HG03139 (cell line): ENCODE measurements at regions not wholly inside any gene's neighbourhood (a gene's known extent, or its start where the extent isn't known, plus 50 kb on each side); places are given as distances from the start of the nearest gene placed in this dataset.

ENCODE experiments used
- ATAC-seq: cut with Tn5 transposase; IDR thresholded peaks from one replicate; pipeline ENCODE4 v1.9.1; 2021; ENCODE audit not compliant: unreplicated experiment

- no peak for ATAC-seq
These were observed 55.2 kb upstream of the IL12B start for GRCh38 chr5:159385536-159385935.

GRCh38 chr5:159386028-159386711, 55.9 kb upstream of the IL12B start:
- ATAC-seq: no peak

- no peak for ATAC-seq
These were observed 62.6 kb upstream of the IL12B start for GRCh38 chr5:159392871-159393270.

DNA sequence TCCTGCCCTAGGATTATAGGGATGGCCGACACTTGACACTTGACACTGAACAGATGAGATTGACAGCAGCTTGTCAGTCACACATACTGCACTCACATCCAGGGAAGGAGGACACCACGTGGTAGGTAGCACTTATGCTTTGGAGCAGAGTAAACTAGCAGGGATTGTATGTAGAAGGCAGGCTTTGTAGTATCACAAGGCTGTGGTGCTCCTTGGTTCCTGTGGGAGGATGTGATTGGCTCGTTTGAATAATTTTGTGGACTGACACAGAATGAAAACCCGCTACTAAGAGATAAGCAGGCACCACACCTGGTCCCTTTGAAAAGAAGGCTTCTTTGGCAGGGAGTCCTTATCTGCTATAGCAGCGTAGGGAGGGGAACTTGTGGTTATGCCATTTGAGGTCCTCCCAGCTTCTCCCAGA, 63.6 kb upstream of the IL12B start:
- ATAC-seq: no peak

DNA sequence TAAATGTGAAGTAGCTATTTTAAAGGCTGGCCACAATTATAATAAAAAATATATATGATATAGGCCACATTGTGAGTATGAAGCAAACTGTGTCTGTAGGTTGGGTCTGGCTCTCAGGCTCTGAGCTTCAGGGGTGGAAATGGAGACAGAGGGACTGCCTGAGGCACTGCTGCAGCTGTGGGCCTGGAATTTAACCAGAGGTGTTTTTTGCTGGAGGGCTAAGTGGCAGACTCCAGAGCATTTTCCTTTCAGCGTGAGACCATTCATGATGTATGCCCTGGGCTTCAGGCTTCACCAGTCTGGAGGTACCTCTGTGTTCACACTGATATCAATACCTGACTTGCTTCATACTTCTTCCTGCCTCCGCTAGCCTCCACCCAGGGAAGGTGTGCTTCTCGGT, 64.9 kb upstream of the IL12B start:
- no peak for ATAC-seq

GRCh38 chr5:159398936-159399335, 68.6 kb upstream of the IL12B start:
- ATAC-seq: no peak

DNA sequence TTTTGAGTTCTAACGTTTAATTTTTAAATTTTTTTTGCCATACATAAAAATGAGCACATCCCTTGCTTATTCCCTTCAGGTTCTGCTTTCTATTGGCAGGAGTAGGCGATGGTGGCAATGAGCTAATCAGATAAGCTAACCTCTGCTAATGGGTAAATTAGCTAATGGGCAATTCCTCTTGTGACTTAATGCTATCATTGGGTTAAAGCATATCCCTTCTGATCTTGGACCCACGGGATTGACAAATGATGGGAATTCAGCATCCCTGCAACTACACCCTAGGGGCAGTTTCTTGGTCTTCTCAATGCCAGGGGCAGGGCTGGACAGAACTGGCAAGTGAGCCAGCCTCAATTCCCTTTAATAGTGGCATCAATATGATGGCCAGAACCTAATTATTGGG, 70.2 kb upstream of the IL12B start:
- ATAC-seq: no peak

DNA sequence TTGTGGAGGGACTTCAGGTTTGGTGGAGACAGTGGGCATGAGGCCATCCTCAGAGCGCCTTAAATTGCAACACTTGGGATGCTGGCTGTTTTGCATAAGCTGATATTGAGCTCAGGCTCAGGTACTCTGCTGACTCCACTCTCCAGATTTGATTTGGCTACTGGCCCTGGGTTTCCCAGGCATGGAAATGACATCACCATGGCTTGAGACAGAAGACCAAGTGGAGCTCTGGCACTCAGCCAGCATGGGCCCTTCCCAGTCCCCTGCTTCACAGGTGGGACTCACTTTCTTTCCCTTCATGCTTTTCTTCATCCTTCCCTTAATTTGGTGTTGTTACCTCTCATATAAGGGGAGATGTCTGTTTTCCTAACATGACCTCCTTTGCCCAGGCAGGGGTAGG, 72.0 kb upstream of the IL12B start:
- no peak for ATAC-seq

DNA sequence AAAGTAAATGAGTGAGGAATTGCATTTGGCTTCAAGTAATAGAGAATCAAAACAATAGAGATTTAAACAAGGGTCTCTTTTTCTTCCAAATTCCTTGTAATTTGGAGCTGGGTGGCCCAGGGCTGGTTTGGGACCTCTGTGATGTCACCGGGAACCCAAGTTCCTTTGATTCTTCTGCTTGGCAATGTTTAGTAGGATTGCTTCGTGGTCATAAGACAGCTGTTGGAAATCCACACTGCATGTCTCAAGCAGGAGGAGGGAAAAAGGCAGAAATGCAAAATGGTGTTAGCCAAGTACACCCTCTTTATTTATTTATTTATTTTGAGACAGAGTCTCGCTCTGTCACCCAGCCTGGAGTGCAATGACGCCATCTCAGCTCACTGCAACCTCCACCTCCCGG, 72.6 kb upstream of the IL12B start:
- no peak for ATAC-seq

GRCh38 chr5:159403906-159404681, 73.8 kb upstream of the IL12B start:
- no peak for ATAC-seq

DNA sequence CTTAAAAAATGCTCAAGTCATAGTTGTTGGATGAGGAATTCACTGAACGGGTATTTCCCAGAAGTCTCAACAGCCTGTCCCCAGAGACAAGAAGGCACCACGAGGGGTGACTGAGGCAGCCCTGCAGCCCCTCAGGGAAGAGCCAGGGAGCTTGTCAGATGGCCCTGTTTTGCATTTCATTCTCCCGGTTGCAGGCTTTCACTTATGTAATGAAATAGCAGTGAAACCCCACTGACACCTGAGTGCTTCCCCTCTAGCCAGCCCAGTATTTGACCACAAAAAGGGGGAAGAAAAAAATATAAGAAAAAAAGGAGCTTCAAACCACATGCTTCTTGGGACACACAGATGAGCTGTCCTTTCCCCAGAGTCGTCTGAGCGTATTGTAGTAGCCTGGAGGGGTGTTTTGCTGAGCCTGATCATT, 75.3 kb upstream of the IL12B start:
- peak; percentile 46 for ATAC-seq

DNA sequence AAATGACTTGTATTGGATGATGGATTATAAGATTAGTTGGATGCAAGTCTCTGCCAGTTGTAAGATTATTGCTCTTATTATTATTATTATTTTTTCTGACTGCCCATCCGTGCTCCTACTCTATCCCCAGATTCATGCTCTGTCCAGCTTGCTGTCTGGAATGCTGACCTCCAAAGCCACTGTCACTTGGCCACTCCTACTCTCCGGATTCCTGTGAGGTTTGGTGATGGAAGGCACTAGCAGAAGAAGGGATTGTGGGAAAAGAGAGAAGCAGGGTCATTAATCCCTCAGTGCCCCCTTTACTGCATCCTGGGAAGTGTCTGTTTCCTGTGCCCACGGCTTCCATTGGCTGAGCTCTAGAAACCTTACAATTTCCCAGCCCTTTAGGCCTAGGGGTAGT, 76.3 kb upstream of the IL12B start:
- no peak for ATAC-seq

GRCh38 chr5:159409801-159410200, 79.5 kb upstream of the IL12B start:
- peak; percentile 45 for ATAC-seq

DNA sequence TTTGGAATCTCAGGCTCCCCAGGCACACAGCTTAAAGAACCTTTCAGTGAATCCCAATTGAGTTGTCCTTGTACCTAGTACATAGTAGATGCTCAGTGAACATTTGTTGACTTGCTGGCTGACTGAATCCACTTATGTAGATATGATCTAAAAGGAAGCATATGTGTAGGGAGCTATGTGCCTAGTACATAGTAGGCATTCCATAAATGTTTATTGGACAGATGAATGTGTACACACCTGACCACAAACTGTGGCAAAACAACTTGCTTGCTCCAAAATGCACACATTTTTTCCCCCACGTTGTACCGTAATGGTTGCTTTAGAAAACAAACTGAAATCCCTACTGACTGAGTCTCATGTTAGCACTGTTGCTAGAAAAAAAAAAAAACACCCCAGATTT, 80.2 kb upstream of the IL12B start:
- no peak for ATAC-seq

DNA sequence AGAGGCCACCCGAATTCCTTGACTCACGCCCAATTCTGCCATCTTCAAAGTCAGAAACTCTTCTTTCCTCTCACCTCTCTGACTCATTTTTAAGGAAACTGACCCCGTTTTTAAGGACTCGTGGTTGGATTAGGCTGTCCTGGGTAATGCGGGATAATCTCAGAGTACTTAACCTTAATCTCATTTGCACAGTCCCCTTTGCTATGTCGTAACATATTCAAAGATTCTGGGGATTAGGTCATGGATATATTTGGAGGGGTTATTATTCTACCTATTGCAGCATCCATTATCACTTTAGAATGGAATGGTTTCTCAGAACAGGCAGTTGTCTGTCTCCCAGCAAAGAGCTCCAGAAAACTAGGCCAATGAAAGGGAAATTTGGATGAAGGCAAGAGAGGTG, 80.8 kb upstream of the IL12B start:
- ATAC-seq: no peak

DNA sequence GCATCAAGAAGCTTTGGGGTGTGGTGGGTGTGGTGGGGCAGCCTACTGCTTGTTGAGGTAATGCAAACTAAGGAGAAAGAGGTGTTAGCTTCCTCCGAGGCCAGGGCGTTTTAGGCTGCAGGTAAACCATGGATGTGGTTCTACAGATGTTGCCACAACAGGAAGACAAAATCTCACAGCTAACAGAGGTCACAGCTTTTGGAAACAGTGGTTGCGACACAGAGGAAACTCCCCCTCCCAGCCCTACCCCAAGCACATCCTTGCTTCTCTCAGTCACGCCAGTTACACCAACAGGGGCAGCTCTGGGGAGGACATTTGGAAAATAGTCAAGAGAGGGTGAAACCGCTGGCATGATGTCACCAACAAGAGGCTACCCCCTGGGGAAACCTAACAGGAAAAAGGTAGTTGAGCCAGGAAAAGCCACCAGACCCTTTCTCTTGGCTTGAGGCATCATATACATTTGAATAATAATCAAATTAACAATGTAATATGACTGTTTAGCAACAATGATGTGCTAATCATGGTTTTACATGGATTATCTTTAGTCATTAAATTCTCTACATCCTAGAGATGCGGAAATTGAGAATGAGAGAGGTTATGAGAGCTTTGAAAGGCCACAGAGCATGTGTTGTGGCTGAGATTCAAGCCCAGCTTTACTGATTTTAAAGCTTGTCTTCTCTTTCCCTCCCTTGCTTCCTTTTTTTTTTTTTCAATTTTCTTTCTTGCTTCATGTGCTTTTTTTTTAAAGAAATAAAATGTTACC, 82.2 kb upstream of the IL12B start:
- peak; percentile 76 for ATAC-seq

DNA sequence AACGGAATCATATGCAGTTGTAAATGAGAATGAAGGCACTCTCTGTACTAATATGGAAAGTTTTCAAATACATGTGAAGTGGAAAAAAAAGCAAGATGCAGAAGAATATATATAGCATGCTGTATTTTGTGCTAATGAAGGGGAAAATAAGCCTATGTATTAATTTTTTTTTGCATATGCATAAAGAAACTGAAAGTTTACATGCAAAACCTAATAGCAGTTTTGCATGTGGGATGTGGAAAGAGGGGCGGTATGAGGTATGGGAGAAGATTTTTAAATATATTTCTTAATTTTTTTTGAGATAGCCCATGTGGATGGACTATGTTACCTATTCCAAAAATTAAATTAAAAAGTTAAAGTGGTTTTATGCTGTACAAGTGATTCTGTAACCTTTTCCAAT, 83.7 kb upstream of the IL12B start:
- no peak for ATAC-seq

- ATAC-seq: no peak
These were observed 85.1 kb upstream of the IL12B start for GRCh38 chr5:159415301-159415937.

GRCh38 chr5:159416438-159416837, 86.2 kb upstream of the IL12B start:
- no peak for ATAC-seq

DNA sequence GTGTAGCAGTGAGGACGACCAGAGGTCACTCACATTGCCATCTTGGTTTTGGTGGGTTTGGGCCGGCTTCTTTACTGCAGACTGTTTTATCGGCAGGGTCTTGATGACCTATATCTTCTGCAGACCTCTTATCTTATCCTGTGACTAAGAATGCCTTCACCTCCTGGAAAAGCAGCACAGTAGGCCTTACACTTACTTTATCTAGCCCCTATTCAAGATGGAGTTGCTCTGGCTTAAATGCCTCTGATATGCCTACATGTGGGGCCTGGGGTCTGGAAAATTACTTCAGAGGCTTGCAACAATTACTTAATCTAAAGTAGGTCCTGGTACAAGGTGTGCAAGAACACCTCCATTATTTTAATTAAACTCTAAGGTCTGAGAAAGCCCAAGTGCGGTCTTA, 86.9 kb upstream of the IL12B start:
- no peak for ATAC-seq

- no peak for ATAC-seq
These were observed 89.3 kb upstream of the IL12B start for GRCh38 chr5:159419576-159419975.
